CD4-positive, alpha-beta T cell (primary cell): ENCODE measurements at regions not wholly inside any gene's neighbourhood (a gene's known extent, or its start where the extent isn't known, plus 50 kb on each side); places are given as distances from the start of the nearest gene placed in this dataset.

Experiments used
- ATAC-seq: fragments of 200-7000 bp; cut with Tn5 transposase; one replicate; pipeline ENCODE4 v1.10.0; 2022; ENCODE audit warnings: mild to moderate bottlenecking; ENCODE audit not compliant: poor library complexity
- CTCF ChIA-PET: fragments of 350-600 bp; sonication (Branson Sonifier 250); formaldehyde crosslinking; loops from one replicate; lab custom pipeline; 2021; ENCODE audit warnings: antibody characterized with exemption, inconsistent platforms; lab: Charles Lee
- POLR2A ChIA-PET: fragments of 350-600 bp; sonication (Branson Sonifier 250); formaldehyde crosslinking; loops from one replicate; lab custom pipeline; 2021; ENCODE audit warnings: antibody characterized with exemption, inconsistent platforms; lab: Charles Lee
- DNase-seq, 14 experiments: peaks; one replicate each; pipeline ENCODE4 v3.0.0-alpha.2; 2013 to 2020; ENCODE audit warnings: mixed read lengths in 2 of 14
- H3K27ac ChIP-seq, 2 donors: one replicate each; pipeline versions ENCODE4 v1.5.1 to v1.7.0; 2013; ENCODE audit warnings: low read length in 2 of 2, low read depth in 1 of 2, mild to moderate bottlenecking in 1 of 2
- H3K27me3 ChIP-seq, 2 experiments: 1 replicate in 1 of 2; 2 replicates in 1 of 2; pipeline versions ENCODE4 v1.6.1 to v1.7.0; 2013; ENCODE audit warnings: low read length in 2 of 2, control low read depth in 1 of 2, mild to moderate bottlenecking in 1 of 2, moderate library complexity in 1 of 2; ENCODE audit not compliant: insufficient read depth in 2 of 2, control insufficient read depth in 1 of 2
- H3K36me3 ChIP-seq: one replicate; pipeline ENCODE4 v1.6.1; 2013; ENCODE audit warnings: low read length, control low read depth; ENCODE audit not compliant: insufficient read depth
- H3K4me1 ChIP-seq: one replicate; pipeline ENCODE4 v1.6.1; 2013; ENCODE audit warnings: low read length, control low read depth; ENCODE audit not compliant: insufficient read depth
- H3K4me3 ChIP-seq: one replicate; pipeline ENCODE4 v1.5.1; 2013; ENCODE audit warnings: mild to moderate bottlenecking, low read length, moderate library complexity
- H3K9me3 ChIP-seq, 2 experiments: 1 replicate in 1 of 2; 2 replicates in 1 of 2; pipeline versions ENCODE4 v1.6.1 to v1.7.0; 2013; ENCODE audit warnings: low read length in 2 of 2, mild to moderate bottlenecking in 2 of 2, control low read depth in 1 of 2, moderate library complexity in 1 of 2; ENCODE audit not compliant: control insufficient read depth in 1 of 2, insufficient read depth in 1 of 2
- H3K27ac Mint-ChIP-seq: one replicate; pipeline ENCODE4 v1.8.0; 2020; ENCODE audit warnings: mixed read lengths
- H3K27me3 Mint-ChIP-seq: one replicate; pipeline ENCODE4 v1.8.0; 2021; ENCODE audit warnings: mixed read lengths
- H3K36me3 Mint-ChIP-seq: one replicate; pipeline ENCODE4 v1.8.0; 2021; ENCODE audit warnings: low read depth, mixed read lengths
- H3K4me1 Mint-ChIP-seq: one replicate; pipeline ENCODE4 v1.8.0; 2021; ENCODE audit warnings: low read depth, mixed read lengths
- H3K4me3 Mint-ChIP-seq: one replicate; pipeline ENCODE4 v1.8.0; 2020; ENCODE audit warnings: mild to moderate bottlenecking, mixed read lengths
- H3K9me3 Mint-ChIP-seq: one replicate; pipeline ENCODE4 v1.8.0; 2020; ENCODE audit warnings: mixed read lengths
- intact Hi-C, 2 experiments: fragments of 100-400 bp; cut with DNase I in 1 of 2; cut with micrococcal nuclease in 1 of 2; formaldehyde crosslinking; loops; one replicate each; pipeline versions ENCODE4 v1.15.1 to v1.9.0; 2023 to 2025; cut with DNase I, micrococcal nuclease
- TF ChIP-seq, protein P1 (sequence below): fragments of 200-600 bp; IDR thresholded peaks from one replicate; pipeline ENCODE4 v1.8.0; 2022; ENCODE audit warnings: antibody characterized with exemption, mild to moderate bottlenecking

DNA sequence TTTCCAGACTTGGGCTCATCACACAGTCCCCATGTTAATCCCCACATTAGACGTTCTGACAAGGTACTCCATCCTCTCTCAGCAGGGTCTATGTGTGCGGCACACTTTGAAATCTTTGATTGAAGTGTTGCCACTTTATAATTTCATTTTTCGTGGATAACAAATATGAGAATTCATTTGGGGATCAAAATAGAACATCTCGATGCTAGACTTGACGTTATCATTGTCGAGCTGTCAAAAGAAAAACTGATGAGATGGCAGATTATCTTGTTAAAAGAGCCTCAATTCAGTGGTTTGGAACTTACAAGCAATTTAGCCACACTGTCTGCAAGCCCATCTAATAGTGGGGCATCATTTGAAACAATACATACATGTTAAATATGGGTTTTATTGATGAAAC, 91.2 kb upstream of the SULT1C3 start:
- CTCF ChIA-PET: interaction anchor here (1.4 kb wide), 1 partner anchor 8 kb away, joined by 3 read pairs; no protein-coding TSS in a partner anchor
- Mint-ChIP-seq H3K27me3 (peaks cover 8% of the 10 kb centered on the region), H3K4me1 (no peaks in the 10 kb centered on the region), H3K36me3 (no peaks in the 10 kb centered on the region), H3K4me3 (no peak overlapping the region), H3K27ac (no peak overlapping the region), H3K9me3 (no peaks in the 10 kb centered on the region)
- Histone ChIP-seq H3K27ac (no peak overlapping the region), H3K4me1 (no peaks in the 10 kb centered on the region), H3K9me3 (no peaks in the 10 kb centered on the region), H3K4me3 (no peak overlapping the region), H3K36me3 (no peaks in the 10 kb centered on the region), H3K27me3 (peaks cover 0 to 2% of the 10 kb centered on the region in 2 experiments)
- POLR2A ChIA-PET: no interaction called here
- TF ChIP-seq, protein P1, sequence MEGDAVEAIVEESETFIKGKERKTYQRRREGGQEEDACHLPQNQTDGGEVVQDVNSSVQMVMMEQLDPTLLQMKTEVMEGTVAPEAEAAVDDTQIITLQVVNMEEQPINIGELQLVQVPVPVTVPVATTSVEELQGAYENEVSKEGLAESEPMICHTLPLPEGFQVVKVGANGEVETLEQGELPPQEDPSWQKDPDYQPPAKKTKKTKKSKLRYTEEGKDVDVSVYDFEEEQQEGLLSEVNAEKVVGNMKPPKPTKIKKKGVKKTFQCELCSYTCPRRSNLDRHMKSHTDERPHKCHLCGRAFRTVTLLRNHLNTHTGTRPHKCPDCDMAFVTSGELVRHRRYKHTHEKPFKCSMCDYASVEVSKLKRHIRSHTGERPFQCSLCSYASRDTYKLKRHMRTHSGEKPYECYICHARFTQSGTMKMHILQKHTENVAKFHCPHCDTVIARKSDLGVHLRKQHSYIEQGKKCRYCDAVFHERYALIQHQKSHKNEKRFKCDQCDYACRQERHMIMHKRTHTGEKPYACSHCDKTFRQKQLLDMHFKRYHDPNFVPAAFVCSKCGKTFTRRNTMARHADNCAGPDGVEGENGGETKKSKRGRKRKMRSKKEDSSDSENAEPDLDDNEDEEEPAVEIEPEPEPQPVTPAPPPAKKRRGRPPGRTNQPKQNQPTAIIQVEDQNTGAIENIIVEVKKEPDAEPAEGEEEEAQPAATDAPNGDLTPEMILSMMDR: no peak
- intact Hi-C loops: no loop called here
- DNase-seq (no peak), ATAC-seq (no peak)

DNA sequence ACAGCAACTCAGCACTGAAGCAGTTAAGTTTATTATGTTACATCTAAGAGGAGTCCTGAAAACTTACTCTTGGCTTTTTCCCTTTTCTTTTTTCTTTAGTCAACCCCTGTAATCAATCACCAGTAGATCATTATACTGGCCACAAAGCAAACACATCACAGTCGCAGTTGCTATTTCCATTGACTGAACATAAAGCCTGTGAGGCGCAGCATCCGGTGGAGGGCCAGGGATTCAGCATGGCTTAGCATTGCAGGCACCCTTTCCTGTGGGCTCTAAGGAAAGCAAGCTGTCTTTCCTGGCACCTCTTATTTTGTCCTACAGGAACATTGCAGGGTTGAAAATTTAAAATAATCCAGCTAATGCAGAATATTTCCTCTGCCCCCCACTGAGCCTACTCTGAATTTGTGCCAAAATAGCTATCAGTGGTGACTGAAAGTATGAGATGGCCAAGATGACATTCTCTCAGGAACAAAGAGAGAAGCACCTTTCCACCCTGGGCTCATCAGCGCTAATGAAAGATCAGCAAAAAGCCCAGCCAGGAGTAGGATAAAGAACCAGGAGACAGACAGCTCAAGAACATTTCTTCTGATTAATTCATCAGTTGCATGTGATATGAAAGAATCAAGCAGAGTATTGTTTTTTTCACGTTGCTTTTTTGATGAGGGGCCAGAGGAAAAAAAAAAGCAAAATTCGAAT, 85.3 kb upstream of the SULT1C3 start:
- POLR2A ChIA-PET: no interaction called here
- H3K4me1 ChIP-seq: no peaks in the 10 kb centered on the region
- no peak for ATAC-seq
- Mint-ChIP-seq H3K27ac (no peak overlapping the region), H3K36me3 (no peaks in the 10 kb centered on the region), H3K27me3 (peaks cover 17% of the 10 kb centered on the region), H3K9me3 (no peaks in the 10 kb centered on the region), H3K4me1 (no peaks in the 10 kb centered on the region), H3K4me3 (no peak overlapping the region)
- no peak overlapping the region for H3K27ac ChIP-seq
- TF ChIP-seq, protein P1: no peak
- H3K27me3 ChIP-seq: peaks cover 0 to 2% of the 10 kb centered on the region in 2 experiments
- no peaks in the 10 kb centered on the region for H3K36me3 ChIP-seq
- CTCF ChIA-PET: interaction anchor here (1.5 kb wide), 1 partner anchor 12 kb away, joined by 3 read pairs; no protein-coding TSS in a partner anchor
- H3K9me3 ChIP-seq: no peaks in the 10 kb centered on the region
- no peak for DNase-seq
- H3K4me3 ChIP-seq: no peak overlapping the region
- intact Hi-C loops: no loop called here

- no peaks in the 10 kb centered on the region for H3K9me3 ChIP-seq
- no peak for ATAC-seq
- no peaks in the 10 kb centered on the region for H3K4me1 ChIP-seq
- TF ChIP-seq, protein P1: no peak
- no peak overlapping the region for H3K27ac ChIP-seq
- CTCF ChIA-PET: no interaction called here
- no peaks in the 10 kb centered on the region for H3K27me3 ChIP-seq
- H3K36me3 ChIP-seq: no peaks in the 10 kb centered on the region
- Mint-ChIP-seq H3K9me3 (no peaks in the 10 kb centered on the region), H3K27ac (no peak overlapping the region), H3K4me3 (no peak overlapping the region), H3K36me3 (no peaks in the 10 kb centered on the region), H3K4me1 (no peaks in the 10 kb centered on the region), H3K27me3 (peaks cover 5% of the 10 kb centered on the region)
- intact Hi-C loops: no loop called here
- no peak for DNase-seq
- POLR2A ChIA-PET: no interaction called here
- H3K4me3 ChIP-seq: no peak overlapping the region
Observed at GRCh38 chr2:108161298-108161697, 78.5 kb upstream of the SULT1C3 start.
